SH-SY5Y (cell line): ENCODE measurements at regions not wholly inside any gene's neighbourhood (a gene's known extent, or its start where the extent isn't known, plus 50 kb on each side); places are given as distances from the start of the nearest gene placed in this dataset.

ENCODE experiments used
- GATA2 ChIP-seq: IDR thresholded peaks from 2 replicates; pipeline ENCODE4 v1.6.1; 2011; ENCODE audit warnings: mild to moderate bottlenecking, low read depth, low read length
- GATA3 ChIP-seq: IDR thresholded peaks from 2 replicates; pipeline ENCODE4 v1.6.1; 2011; ENCODE audit warnings: low read depth, mild to moderate bottlenecking, low read length, moderate library complexity

DNA sequence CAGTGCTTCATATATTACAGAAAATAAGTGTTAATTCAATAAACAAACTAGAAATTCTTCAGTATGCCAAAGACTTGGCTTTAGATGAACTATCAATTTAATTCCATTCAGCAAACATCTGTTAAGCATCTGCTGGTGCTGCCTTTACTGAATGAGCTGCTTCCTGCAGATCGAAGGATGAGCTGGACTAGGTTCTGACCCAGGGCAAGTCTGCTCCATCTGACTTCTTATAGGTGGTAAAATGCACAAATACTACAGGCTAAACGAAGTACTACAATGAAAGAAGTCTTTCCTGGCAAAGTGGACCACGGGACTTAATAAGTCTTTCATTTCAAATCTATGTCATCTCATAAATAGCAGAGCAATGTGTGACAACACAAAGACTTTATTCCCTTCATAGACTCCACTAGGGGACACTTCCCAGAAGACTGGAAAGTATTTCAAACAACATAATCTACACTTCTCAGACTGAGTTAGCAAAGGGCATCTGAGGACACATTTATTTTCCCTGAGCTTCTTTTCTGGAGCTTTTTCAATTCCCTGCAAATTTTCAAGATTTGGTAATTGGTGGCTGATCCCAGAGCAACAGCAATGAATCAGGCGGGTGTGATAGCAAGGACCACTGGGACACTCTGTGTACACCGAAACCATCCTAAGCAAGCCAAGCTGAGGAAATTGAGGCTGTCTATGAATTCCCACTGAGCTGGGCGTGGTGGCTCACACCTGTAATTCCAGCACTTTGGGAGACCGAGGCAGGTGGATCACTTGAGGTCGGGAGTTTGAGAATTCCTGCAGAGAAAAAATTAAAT is 108.9 kb upstream of the FRMD4A start:
- TF ChIP-seq GATA2 (no peak), GATA3 (no peak)

DNA sequence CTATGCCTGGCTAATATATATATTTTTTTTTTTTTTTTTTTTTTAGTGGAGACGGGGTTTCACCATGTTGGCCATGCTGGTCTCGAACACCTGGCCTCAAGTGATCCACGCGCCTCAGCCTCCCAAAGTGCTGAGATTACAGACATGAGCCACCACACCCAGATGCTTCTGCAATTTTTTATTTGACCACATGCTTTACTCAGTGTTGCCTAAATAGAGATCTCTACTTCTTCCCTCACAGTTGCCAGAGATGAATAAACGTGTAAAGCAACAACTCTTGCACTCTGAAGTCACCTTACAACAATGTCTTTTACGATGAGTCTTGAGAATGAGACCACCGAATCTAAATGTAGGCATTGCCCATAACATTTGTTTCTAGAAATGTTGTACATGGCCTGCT is 107.9 kb upstream of the FRMD4A start:
- TF ChIP-seq GATA3 (no peak), GATA2 (no peak)

- no peak for TF ChIP-seq GATA3
- no peak for TF ChIP-seq GATA2
These were observed 107.3 kb upstream of the FRMD4A start for GRCh38 chr10:14438057-14438456.

GRCh38 chr10:14435976-14436632 is 105.4 kb upstream of the FRMD4A start:
- TF ChIP-seq GATA3 = no peak
- no peak for TF ChIP-seq GATA2

GRCh38 chr10:14433147-14433546 is 102.4 kb upstream of the FRMD4A start:
- TF ChIP-seq GATA3 = no peak
- TF ChIP-seq GATA2 = no peak

- TF ChIP-seq GATA3 (no peak), GATA2 (no peak)
These were observed 101.1 kb upstream of the FRMD4A start for GRCh38 chr10:14431868-14432267.

DNA sequence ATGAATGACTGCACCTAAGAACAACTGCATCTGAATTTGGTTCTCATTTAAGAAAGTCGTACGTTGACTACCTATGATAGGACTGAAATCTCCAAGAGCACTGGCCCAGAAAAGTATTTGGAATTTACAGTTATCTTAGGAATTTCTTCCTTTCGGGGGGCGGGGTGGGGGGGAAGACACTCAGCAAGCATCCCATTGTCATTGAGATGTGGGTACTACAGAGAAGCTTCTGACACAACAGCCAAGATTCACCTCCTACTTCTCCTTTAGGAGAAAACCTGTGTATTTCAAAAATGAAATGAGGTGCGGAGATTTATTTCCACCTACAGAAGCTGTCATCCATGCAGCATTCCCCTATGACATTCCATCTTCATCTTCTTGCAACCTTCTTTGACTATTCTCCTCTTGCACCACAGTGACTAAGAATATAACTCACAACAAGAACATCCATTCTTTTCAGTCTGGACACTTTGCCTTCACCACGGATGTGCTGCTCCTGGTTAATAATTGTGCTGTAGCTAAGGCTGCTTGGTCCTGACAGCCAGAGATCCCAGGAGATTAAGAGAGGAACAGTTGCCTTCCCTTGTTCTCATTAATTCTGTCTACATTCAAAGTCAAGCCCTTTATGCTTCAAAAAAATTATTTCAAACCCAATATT is 98.4 kb upstream of the FRMD4A start:
- no peak for TF ChIP-seq GATA3
- TF ChIP-seq GATA2 = no peak

GRCh38 chr10:14425034-14425433 is 94.3 kb upstream of the FRMD4A start:
- TF ChIP-seq GATA3 (no peak), GATA2 (no peak)

GRCh38 chr10:14423111-14423744 is 92.5 kb upstream of the FRMD4A start:
- TF ChIP-seq GATA2 (no peak), GATA3 (no peak)

DNA sequence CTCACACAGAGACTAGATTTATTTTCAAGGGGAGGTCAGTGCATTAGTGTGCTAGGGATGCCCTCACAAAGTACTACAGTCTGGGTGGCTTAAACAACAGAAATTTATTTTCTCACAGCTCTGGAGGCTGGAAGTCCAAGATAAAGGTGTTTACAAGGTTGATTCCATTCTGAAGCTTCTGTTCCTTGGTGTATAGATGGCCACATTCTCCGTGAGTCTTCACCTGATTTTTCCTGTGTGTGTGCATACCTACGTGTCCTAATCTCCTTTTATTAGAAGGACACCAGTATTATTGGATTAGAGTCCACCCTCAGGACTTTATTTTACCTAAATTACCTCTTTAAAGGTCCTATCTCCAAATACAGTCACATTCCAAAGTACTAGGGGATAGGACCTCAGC is 91.7 kb upstream of the FRMD4A start:
- TF ChIP-seq GATA2 (no peak), GATA3 (no peak)

DNA sequence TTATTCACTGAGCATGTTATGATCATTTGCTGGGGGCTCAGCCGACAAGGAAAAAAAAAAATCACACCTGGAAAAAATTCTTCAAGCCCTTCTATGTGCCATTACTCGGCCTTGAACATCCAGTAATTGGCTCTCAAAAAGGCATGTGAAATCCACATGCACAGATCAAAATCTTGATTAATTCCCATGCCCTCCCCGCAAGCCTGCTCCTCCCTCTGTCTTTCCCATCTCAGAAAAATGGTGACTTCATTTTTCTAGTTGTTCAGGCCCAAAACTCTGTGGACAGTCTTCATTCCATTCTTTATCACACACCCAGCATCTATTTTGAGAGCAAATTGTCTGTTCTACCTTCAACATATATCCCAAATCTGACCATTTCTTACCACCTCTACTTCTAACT is 91.2 kb upstream of the FRMD4A start:
- TF ChIP-seq GATA2 (no peak), GATA3 (no peak)

GRCh38 chr10:14416308-14416700 is 85.6 kb upstream of the FRMD4A start:
- TF ChIP-seq GATA2 (no peak), GATA3 (no peak)

GRCh38 chr10:14415676-14416307 is 85.1 kb upstream of the FRMD4A start:
- TF ChIP-seq GATA3 = no peak
- TF ChIP-seq GATA2 = no peak

DNA sequence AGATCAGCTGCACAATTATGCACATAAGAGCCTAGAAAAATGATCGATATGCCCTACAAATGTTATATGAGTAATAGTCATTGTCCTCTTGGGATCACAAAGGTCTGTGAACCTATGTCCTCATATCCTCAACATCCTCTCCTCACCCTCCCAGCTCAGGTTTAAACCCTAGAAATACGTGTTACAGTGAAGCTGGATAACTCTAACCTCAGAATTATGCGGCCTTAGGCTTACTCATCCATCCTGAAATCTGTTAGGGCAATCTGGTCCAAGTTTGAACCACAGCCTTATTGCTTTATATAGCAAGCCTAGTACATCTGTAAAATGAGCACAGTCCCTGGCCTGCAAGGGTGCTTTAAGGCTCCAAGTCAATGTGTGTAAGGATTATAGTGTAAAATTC is 84.2 kb upstream of the FRMD4A start:
- TF ChIP-seq GATA3 = no peak
- no peak for TF ChIP-seq GATA2
